HG03103 (cell line): ENCODE measurements at regions not wholly inside any gene's neighbourhood (a gene's known extent, or its start where the extent isn't known, plus 50 kb on each side); places are given as distances from the start of the nearest gene placed in this dataset.

ENCODE experiments used
- ATAC-seq: cut with Tn5 transposase; IDR thresholded peaks from one replicate; pipeline ENCODE4 v1.9.1; 2021; ENCODE audit warnings: low read depth; ENCODE audit not compliant: unreplicated experiment

- ATAC-seq, result no peak
Measured at GRCh38 chr2:151087377-151087776, 174.3 kb downstream of the RBM43 start.

- ATAC-seq, result no peak
Measured at GRCh38 chr2:151085181-151085611, 176.5 kb downstream of the RBM43 start.

- ATAC-seq, result no peak
Measured at GRCh38 chr2:151083856-151084795, 177.5 kb downstream of the RBM43 start.

- ATAC-seq, result no peak
Measured at GRCh38 chr2:151078889-151079288, 182.8 kb downstream of the RBM43 start.

- no peak for ATAC-seq
Measured at GRCh38 chr2:151071906-151072305, 189.8 kb downstream of the RBM43 start.

- no peak for ATAC-seq
Measured at GRCh38 chr2:151071382-151071781, 190.3 kb downstream of the RBM43 start.

- no peak for ATAC-seq
Measured at GRCh38 chr2:151070253-151070652, 191.4 kb downstream of the RBM43 start.

GRCh38 chr2:151067658-151068369 lies 193.8 kb downstream of the RBM43 start:
- no peak for ATAC-seq

- ATAC-seq, result no peak
Measured at GRCh38 chr2:151063271-151063670, 198.4 kb downstream of the RBM43 start.

- no peak for ATAC-seq
Measured at GRCh38 chr2:151060287-151060686, 201.4 kb downstream of the RBM43 start.

- no peak for ATAC-seq
Measured at GRCh38 chr2:151056870-151057269, 204.8 kb downstream of the RBM43 start.

- ATAC-seq, result no peak
Measured at GRCh38 chr2:151053661-151053990, 208.0 kb downstream of the RBM43 start.

GRCh38 chr2:151052850-151053660 lies 208.6 kb downstream of the RBM43 start:
- ATAC-seq, result no peak

GRCh38 chr2:151051574-151052220 lies 210.0 kb downstream of the RBM43 start:
- peak; percentile 95 for ATAC-seq

GRCh38 chr2:151049746-151050145 lies 211.9 kb downstream of the RBM43 start:
- ATAC-seq, result no peak

GRCh38 chr2:151048331-151049054 lies 213.2 kb downstream of the RBM43 start:
- ATAC-seq, result no peak

GRCh38 chr2:151043484-151043883 lies 218.2 kb downstream of the RBM43 start:
- ATAC-seq, result no peak

- no peak for ATAC-seq
Measured at GRCh38 chr2:151042964-151043363, 218.7 kb downstream of the RBM43 start.

GRCh38 chr2:151040039-151040438 lies 221.6 kb downstream of the RBM43 start:
- no peak for ATAC-seq

GRCh38 chr2:151038516-151038915 lies 223.1 kb downstream of the RBM43 start:
- ATAC-seq, result no peak
